H54 (cell line): ENCODE measurements at regions not wholly inside any gene's neighbourhood (a gene's known extent, or its start where the extent isn't known, plus 50 kb on each side); places are given as distances from the start of the nearest gene placed in this dataset.
"Not testable (repeated sequence)": the region's sequence is repeated elsewhere in the genome, so short reads cannot be mapped to it uniquely, and the experiment has no call there.

Experiments
- DNase-seq: peaks from one replicate; pipeline ENCODE4 v3.0.0; 2011; ENCODE audit warnings: low spot score, mixed read lengths; ENCODE audit not compliant: insufficient read length
- FAIRE-seq: peaks from 3 replicates; lab custom pipeline; 2011; peaks lifted over from hg19 to GRCh38; lab: Jason Lieb, UNC
- POLR2A ChIP-seq: IDR thresholded peaks from 2 replicates; pipeline ENCODE4 v1.6.1; 2011; ENCODE audit warnings: low read depth, mild to moderate bottlenecking, low read length

- not testable (repeated sequence) for DNase-seq, FAIRE-seq
Observed at GRCh38 chr11:13614918-13615317, 53.5 kb upstream of the FAR1 start.

DNA sequence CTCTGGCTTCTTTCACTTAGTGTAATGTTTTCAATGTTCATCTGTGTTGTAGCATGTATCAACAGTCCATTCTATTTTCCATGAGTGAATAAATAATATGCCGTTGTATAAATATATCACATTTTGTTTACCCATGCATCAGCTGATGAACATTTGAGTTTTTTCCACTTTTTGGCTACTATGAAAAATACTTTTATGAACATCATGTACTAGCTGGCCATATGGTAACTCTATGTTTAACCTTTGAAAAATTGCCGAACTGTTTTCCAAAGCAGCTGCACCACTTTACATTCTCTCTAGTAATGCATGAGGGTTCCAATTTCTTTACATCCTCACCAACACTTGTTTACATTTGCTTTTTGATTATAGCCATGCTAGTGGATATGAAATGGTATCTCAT lies 59.8 kb upstream of the FAR1 start:
- no peak for TF ChIP-seq POLR2A
- DNase-seq (no peak), FAIRE-seq (no peak)

GRCh38 chr11:13606701-13607100 lies 61.8 kb upstream of the FAR1 start:
- no peak for FAIRE-seq

DNA sequence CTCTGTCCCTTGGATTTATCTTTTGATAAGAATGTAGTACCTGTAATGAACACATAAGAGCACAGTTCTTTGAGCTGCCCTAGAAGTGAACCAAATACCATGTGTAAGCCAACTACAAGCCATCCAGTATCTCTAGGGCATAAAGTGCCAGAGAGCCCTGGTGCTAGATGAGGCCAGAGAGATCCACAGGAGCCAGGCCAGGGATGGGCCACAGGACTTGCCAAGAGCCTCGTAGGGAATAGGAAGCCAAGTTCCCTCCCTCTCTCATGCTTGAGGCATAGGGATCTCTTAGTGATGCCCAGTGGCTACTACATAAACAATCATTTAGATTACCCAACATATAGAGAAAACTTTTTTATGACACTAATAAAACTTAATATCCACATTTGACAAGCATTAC lies 64.8 kb upstream of the FAR1 start:
- FAIRE-seq (no peak), DNase-seq (no peak)
- TF ChIP-seq POLR2A, result no peak

More at GRCh38 chr11:13606701-13607100, 61.8 kb upstream of the FAR1 start:
- DNase-seq, result no peak
- TF ChIP-seq POLR2A, result no peak

GRCh38 chr11:13602844-13603243 lies 65.6 kb upstream of the FAR1 start:
- FAIRE-seq (no peak), DNase-seq (no peak)
- no peak for TF ChIP-seq POLR2A

DNA sequence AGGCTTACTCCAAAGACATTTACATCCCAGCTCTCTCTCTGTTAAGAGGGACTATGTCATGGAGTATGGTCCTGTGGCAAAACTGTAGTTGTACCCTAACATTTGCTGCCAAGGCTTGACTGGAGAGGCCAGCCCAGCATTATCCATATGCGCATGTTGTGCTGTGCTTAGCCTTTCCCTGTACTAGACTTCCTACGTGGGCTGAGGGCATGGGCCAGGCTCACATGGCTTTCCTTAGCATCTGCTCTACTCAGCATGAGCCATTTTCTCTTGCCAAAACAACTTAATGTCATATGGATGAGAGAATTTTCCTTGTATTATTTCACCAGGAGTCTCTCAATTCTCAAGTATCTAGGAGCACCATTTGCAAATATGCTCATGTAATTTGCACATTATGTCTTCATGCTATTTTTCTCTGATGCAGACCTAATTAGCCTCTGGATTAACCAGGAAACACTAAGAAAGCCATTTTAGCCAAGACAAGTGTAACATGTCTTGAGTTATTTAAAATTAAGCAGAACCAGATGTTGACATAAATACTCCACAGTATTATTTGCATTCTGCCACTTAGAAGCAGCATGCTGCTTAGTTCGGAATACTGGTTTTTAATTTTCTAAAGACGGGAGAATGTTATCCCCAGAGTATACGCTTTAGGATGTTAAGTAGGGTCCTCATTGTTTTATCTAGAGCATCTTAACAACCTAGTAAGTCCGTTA lies 71.7 kb upstream of the FAR1 start:
- DNase-seq (no peak), FAIRE-seq (no peak)
- no peak for TF ChIP-seq POLR2A

GRCh38 chr11:13595166-13595565 lies 73.3 kb upstream of the FAR1 start:
- peak; percentile 15 for FAIRE-seq
- TF ChIP-seq POLR2A, result no peak
- peak; percentile 6 for DNase-seq

DNA sequence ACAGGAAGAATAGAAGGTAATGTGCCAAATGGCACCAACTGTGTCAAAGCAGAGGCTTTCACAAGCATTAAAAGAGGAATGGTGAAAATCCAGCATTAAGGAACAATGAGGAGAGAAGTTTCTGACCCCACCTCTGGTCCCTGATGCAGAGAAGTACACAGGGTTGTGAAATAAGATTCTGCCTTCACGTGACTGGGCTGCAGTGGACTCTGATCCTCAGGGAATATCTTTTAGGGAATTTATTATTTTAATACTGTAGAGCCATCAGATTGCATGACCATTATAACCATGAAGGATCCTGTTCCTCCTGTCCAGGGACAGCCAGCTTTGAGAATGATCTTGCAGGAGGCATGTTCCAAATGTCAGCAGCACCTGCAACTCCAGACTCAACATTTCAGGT lies 74.4 kb upstream of the FAR1 start:
- DNase-seq (no peak), FAIRE-seq (no peak)
- no peak for TF ChIP-seq POLR2A

DNA sequence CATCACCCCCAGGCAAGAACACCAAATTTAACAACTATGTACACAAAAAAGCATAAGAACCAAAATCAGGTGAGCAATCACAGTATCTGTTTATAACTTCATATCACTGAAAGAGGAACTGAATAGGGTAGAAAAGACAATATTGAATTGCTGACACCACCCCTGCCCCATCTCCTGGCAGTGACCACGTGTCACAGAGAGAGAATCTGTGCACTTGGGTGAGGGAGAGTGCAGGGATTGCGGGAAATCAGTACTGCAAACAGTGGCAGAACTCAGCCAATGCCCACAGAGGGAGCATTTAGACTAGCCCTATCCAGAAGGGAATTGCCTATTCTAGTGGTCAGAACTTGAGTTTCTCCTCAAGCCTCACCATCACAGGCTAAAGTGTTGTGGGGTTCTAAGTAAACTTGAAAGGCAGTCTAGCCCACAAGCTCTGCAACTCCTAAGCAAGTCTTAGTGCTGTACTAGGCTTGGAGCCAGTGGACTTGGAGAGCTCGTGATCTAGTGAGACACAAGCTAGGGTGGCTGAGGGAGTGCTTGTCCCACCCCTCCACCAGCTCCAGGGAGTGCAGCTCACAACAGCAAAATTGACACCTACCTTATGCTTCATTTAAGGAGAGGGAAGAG lies 82.8 kb upstream of the PTH start:
- no peak for FAIRE-seq
- TF ChIP-seq POLR2A, result no peak

GRCh38 chr11:13577881-13578280 lies 82.1 kb upstream of the PTH start:
- no peak for TF ChIP-seq POLR2A
- no peak for FAIRE-seq
- DNase-seq, result no peak

More for the DNA sequence above, 82.8 kb upstream of the PTH start:
- no peak for DNase-seq

GRCh38 chr11:13576995-13577394 lies 81.2 kb upstream of the PTH start:
- TF ChIP-seq POLR2A, result no peak
- FAIRE-seq, result no peak
- DNase-seq, result no peak

DNA sequence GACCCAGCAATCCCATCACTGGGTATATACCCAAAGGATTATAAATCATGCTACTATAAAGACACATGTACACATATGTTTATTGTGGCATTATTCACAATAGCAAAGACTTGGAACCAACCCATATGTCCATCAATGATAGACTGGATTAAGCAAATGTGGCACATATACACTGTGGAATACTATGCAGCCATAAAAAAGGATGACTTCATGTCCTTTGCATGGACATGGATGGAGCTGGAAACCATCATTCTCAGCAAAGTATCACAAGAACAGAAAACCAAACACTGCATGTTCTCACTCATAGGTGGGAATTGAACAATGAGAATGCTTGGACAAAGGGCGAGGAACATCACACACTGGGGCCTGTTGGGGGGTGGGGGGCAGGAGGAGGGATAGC lies 79.6 kb upstream of the PTH start:
- not testable (repeated sequence) for DNase-seq, FAIRE-seq

DNA sequence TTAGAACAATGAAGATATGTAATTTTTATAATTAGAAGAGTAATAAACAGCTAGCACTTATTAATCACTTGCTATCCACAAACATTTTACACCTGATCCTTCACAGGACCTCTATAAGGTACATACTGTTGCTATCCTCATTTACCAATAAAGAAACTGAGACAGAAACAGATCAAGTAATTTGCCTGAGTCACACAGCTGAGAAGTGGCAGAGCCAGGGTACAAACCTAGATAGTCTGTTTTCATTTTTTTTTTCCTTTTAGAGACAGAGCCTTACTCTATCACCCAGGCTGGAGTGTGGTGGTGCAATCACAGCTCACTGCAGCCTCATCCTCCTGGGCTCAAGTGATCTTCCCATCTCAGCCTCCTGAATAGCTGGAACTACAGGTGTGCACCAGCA lies 71.8 kb upstream of the PTH start:
- DNase-seq (no peak), FAIRE-seq (no peak)
- no peak for TF ChIP-seq POLR2A

DNA sequence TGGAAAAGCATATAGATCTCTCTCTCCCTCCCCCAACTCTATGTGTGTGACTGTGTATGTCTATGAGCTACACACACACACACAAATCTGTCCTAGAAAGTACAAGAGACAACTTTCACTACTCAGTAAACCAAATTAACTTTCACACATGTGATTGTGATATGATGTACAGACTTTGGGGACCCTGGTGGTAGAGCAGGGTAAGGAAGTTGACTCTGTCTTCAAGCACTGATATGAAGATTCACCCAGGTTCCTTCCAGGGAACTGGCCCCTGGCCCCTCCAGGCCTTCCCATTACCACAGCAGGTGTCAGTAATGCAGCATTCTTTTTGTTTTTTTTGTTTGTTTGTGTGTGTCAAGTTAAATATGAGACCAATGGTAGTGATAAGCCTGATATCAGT lies 66.1 kb upstream of the PTH start:
- TF ChIP-seq POLR2A, result no peak
- no peak for FAIRE-seq
- no peak for DNase-seq

GRCh38 chr11:13560341-13560740 lies 64.5 kb upstream of the PTH start:
- not testable (repeated sequence) for FAIRE-seq, DNase-seq
